Stimulated activated CD4-positive, alpha-beta T cell treated with anti-CD3 and anti-CD28 coated beads, Interleukin-4, amount 100 ng/mL, for 48 hours (primary cell): ENCODE measurements at regions not wholly inside any gene's neighbourhood (a gene's known extent, or its start where the extent isn't known, plus 50 kb on each side); places are given as distances from the start of the nearest gene placed in this dataset.
"Not testable (repeated sequence)": the region's sequence is repeated elsewhere in the genome, so short reads cannot be mapped to it uniquely, and the experiment has no call there.

Experiments used
- DNase-seq, 2 donors: peaks; one replicate each; pipeline ENCODE4 v3.0.0-alpha.2; 2020; ENCODE audit warnings: low read depth in 2 of 2

DNA sequence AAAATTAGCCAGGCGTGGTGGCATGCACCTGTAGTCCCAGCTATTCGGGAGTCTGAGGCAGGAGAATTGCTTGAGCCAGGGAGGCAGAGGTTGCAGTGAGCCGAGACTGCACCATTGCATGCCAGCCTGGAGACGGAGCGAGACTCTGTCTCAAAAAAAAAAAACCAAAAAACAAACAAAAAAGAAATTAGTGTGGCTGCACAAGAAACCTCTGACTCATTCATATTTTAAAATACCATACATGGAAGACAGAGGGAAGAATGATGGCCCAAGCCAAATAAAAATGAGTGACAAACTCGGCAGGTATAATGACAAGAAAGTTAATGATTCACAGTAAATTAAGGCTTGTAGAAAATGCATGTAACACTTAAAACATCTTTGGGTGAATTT is 875.8 kb downstream of the EPHA4 start:
- no peak for DNase-seq

DNA sequence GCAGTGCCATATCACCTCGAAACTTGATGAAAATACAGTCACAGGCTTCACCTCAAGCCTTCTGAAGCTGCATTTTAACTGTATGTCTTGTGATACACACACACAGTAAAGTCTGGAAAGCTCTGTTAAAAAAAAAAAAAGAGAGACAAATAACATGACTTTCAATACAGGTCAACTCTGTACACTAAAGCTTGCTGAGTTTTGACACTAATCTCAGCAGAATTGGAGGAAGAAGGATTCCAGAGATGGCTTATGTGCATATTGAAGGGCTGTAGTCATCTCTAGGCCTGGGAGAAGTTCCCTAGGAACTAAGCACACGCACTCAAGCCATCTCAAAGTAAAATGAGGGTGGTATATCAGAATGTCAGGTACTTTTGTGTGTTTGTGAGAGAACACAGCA is 875.1 kb downstream of the EPHA4 start:
- DNase-seq, result no peak

DNA sequence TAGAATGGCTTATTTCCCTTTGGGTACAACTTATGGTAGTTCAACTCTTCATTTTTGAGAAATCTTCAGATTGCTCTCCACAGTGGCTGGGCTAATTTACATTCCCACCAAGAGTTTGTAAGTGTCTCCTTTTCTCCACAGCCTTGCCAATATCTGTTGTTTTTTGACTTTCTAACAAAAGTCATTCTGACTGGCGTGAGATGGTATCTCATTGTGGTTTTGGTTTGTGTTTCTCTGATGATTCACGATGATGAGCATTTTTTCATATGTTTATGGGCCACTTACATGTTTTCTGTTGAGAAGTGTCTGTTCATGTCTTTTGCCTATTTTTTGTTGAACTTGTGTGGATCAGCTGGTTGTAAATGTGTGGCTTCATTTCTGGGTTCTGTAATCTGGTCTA is 871.0 kb downstream of the EPHA4 start:
- no peak for DNase-seq

DNA sequence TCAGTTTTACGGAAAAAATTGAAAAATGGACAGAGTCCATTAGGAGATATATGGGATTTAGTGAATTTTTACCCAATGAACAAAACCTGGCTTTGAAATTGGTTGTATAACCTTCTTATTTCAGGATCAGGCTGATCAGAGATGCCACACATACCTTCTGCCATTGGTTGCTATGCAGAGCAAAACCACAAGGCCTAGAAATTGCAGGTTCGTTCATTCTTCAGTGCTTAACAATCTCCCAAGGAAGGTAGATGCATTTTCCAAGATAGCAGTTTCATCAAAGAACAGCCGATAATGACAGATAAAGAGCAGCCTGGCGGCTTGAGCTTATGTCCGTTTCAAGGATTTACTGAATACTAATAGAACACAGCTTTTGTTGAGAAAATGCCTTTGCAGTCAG is 868.8 kb downstream of the EPHA4 start:
- DNase-seq, result no peak

DNA sequence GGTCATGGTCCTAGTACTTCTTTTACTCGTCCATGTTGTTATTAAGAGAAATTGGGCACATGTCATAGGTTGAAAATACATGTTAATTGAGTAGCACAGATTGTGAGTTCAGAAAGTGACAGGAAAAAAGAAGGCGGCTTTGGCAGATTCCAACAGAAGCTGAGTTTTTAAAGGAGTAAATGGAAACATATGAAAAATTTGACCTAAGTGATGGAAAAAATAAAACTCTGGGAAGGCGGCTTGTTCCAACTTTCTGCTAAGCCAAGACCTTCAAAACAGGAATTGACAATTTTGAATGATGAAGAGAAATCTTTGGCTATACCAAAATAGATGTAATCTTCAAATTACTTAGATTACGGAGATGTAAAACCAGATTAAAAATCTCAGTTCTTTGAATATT is 868.0 kb downstream of the EPHA4 start:
- no peak for DNase-seq

DNA sequence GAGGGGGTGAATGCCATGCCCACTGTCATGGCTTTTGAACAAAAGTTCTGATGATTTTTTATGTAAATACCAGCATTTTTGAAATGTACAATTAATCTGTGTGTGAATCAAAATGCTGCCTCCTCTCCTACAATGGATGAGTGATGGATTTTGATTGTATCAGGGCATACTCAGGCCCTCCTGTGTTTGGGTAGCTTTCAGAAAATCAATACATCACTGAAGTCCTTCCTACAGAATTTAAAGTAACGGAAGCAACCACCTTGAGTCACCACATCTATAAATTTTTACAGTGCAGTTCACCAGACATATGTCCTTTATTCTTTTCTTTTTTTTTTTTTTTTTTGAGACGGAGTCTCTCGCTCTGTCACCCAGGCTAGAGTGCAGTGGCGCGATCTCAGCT is 867.3 kb downstream of the EPHA4 start:
- DNase-seq, result no peak

DNA sequence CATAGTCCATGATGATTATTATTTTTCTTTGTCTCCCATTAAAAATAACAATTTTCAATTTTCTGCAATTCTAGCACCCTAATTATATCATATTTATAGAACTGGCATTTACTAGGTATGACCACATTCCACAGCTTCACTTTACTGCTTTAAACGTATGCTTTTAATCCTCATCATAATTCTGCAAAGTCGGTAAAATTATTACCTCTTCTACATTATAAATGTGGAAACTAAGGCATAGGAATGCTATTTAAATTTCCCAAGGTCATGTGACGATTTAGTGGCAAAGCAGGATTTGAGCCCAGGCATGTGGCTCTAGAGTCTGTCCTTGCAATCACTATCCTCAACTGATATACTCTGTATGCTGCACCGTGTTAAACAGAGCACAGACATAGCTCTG is 866.4 kb downstream of the EPHA4 start:
- DNase-seq, result no peak

DNA sequence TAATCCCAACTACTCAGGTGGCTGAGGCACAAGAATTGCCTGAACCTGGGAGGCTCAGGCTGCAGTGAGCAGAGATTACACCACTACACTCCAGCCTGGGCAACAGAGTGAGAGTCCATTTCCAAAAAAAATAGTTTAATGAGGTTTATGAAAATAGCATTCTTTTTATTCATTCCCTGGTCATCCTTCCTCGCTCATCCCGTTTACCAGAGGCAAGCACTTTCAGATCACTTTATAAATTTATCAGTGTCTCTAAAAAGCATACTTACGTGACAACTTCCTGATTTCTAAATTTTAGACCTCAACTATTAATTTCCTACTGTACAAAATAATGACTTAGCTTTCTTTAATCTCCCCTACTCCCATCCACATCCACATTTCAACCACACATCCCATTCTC is 864.8 kb downstream of the EPHA4 start:
- no peak for DNase-seq

DNA sequence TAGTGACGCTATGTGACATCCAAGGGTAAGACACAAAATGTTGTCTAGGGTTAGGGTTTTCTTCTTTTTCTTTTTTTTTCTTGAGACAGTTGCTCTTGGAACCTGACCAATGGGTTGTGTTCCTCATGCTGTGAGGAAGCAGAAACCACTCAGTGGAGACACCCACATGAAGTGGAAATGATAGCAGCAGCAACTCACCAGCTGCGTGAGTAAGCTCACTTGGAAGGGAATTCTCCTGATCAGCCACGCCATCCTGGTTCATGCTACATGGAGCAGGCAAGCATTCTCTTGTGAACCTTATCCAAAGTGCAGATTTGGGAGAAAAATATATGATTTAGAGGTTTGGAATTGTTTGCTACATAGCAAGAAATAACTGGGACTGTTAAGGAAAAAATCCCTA is 863.7 kb downstream of the EPHA4 start:
- DNase-seq, result no peak

DNA sequence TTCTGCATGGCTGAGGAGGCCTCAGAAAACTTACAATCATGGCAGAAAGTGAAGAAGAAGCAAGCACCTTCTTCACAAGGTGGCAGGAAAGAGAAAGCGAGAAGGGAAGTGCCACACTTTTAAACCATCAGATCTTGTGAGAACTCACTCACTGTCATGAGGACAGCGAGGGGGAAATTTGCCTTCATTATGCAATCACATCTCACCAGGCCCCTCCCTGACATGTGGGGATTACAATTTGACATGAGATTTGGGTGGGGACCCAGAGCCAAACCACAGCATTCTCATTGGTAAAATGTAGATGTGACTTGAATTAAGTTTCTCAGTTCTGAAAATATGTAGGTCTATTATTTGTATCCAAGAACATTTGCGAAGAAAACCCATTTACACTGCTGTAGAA is 854.8 kb downstream of the EPHA4 start:
- no peak for DNase-seq

DNA sequence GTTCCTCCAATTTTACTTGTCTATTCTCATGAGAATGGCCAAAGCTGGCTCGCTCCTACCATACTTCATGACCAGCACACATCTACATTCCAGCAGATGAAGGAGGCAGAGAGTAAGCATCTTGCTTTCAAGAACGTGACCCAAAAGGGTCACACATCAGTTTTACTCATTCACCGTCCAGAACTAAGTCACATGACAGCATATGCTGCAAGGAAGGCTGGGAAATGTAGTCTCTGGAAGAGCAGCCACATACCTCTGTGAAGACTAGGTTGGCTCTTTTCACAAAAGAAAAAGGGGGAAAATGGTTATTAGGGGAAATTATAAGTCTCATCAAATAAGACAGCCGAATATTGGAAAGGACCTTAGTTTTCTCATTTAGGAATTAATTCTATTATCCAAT is 835.3 kb downstream of the EPHA4 start:
- no peak for DNase-seq

DNA sequence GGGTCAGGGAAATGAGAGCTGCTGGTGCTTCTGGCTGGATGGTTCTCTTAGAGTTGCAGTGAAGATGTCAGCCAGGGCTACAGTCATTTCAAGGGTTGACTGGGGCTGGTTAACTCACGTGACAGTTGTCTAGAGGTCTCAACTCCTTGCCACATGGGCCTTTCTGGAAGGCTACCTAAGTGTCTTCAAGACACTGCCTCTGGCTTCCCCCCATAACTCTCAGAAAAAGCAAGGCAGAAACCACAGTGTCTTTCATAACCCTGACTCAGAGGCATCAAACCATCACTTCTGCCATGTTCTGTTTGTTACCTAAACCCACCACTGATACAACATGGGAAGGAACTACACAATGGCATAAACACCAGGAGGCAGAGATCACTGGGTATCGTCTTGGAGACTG is 828.9 kb downstream of the EPHA4 start:
- no peak for DNase-seq

DNA sequence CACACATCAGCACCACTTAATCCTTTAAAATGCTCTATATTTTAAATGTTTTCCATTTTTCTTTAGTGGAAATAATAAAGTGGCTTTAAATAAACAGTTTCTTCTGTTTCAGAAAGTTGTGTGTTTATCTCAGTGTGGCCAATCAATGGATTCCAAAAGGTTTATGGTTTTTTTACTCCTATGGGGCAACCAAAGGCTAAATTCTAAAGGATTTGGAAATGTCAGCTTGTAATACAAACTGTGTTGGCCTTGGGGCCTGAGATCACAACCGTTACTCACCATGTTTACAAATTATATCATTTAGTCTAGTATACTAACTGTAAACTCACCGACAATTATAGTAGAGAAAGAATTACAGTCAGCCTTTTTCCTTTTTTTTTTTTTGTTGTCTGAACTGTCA is 827.2 kb downstream of the EPHA4 start:
- DNase-seq, result no peak

DNA sequence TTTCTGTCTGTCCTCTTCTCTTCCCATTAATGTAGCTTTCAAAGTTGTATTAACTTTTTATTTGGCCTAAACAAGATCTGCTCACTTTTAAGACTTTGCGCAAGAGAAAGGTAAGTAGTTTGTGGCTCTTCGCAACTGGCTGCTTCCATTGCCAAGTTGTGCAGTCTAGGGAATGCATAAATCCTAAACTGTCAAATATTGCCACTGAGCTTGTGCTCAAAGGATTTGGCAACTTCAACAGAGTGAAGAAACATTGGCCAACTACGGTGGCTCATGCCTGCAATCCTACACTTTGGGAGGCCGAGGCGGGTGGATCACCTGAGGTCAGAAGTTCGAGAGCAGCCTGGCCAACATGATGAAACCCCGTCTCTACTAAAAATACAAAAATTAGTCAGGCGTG is 826.4 kb downstream of the EPHA4 start:
- no peak for DNase-seq

DNA sequence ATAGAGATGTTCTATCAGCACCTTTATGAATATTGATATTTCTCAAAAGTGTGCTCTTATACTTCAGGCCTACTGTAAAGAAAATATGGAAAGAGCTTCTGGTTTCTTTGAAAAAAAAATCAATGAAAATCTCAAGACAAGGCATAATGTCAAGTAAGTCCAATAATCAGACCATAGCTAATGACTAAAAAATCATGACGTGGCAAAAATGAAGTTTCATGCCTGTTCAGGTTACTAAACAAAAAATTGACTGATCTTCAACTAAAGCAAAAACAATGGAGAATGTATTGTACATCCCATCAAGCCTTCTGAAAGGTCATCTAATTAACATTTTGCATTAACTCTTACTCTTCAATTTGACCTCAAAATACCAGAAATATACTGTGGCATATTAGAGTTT is 824.4 kb downstream of the EPHA4 start:
- no peak for DNase-seq

DNA sequence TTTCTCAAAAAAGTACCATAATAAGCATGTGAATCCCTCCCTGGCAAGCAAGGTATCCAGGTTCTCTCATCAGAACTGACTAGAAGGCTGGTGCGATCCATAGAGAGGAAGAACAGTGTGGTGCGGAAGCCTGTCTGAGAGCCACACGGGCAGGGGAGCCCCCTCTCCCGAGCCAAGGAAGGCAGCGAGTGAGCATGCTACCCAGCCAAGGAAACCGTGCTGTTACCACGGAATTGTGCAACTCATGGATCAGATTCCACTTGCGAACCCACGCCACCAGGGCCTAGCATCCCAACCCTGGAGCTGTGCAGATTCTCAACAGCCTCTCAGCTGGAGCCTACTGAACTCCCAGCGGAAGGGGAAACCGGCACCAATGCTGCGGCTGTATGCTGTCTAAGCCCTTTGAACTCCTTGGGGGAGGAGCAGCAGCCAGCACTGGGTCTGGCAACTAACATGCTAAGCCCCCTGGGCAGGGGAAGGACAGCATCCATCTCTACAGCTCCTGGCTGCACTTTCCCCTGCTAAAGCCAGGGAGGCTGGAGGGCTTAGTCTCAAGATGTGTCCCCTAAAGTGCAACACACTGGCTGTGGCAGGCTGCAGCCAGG is 823.1 kb downstream of the EPHA4 start:
- DNase-seq, result no peak

DNA sequence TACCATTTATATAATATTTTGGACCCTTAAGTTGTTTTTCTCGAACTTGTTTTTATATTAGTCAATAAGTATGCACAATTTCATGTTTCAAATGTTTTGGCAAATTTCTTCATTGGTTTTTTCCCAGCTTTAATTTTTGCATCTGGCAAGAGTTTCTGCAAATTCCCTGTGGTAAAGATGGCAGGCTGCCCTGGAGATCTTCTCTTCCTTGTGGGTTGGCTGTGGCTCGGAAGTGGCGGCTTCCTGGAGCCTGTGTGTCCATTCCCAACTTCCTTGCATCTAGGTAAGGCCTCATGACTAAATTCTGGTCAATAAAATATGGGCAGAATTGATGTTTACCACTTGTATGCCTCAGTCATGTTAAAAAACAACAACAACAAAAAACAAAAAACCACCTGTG is 818.6 kb downstream of the EPHA4 start:
- DNase-seq, result no peak

DNA sequence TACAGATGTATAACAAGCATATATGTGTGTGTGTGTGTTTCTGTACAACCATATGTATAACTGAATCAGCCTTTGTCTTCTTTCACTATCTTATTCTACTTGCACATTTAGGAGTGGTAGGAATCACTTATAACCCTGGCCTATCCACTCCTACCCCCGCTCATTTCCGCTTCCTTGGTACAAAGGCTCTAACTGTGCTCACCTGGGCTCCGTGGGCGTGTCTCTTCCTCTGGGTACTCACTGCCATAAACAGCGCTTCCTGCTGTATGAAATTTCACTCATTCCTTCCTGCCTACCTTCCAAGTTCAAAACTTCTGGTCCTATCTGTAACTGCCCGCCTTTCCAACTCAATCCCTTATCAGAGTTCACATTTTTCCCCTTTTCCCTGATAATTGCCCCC is 815.5 kb downstream of the EPHA4 start:
- no peak for DNase-seq

DNA sequence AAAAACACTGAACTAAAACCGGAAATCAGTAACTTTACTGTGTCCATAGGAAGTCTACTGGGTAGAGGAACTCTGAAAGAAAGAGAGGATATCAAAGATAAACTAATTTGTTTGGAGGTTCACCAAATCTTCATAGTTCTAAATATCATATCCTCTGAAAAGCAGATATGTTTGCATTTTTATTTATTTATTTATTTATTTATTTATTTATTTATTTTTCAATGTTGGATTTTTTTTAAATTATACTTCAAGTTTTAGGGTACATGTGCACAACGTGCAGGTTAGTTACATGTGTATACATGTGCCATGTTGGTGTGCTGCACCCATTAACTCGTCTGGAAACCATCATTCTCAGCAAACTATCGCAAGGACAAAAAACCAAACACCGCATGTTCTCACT is 813.7 kb downstream of the EPHA4 start:
- not testable (repeated sequence) for DNase-seq

DNA sequence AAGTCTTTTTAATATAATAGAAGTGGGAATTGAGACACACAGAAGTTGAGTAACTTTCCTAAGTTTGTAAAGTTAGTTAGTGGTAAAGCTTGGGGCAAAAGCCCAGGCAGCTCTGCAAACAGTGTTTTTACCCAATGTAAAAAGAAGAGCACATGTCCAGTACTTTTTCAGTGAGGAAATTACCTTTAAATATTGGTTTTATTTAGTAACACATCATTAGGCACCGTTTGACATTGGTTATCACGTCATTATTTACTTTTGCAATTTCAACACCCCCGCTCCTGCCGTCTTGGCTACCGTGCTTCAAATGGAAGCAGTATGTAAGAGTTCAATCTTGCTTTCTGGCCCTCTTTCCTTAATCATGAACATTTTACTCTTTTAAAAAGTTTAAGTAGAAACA is 807.9 kb downstream of the EPHA4 start:
- DNase-seq, result no peak

DNA sequence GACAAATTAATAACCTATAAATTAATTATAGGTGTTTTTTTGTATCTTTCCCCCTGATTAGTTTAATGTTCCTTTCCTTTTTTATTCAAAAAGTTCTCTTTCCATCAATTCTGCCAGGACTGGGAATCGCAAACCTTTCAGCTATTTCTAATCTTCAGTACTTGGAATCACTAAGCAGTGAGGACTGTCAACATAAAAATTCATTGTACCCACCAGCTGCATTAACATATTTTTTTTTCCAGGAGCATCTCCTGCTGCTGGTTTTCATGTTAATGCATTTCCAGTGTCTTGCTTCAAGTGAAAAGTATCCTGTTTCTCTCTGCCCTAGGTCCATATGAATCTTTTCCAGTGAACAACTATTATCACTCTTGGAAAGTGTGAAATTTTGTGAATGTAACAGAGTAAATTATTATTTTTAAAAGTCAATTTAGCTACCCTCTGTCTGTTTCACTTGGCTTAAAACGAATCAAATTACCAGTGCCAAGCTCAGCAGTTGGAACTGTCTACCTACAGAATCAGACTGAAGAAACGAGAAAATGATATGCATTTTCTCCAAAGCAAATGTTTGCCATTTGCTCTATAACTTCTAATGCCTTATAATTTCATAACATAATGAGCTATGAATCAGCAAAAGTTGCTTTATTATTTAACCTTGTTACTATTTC is 804.4 kb downstream of the EPHA4 start:
- DNase-seq, result no peak

DNA sequence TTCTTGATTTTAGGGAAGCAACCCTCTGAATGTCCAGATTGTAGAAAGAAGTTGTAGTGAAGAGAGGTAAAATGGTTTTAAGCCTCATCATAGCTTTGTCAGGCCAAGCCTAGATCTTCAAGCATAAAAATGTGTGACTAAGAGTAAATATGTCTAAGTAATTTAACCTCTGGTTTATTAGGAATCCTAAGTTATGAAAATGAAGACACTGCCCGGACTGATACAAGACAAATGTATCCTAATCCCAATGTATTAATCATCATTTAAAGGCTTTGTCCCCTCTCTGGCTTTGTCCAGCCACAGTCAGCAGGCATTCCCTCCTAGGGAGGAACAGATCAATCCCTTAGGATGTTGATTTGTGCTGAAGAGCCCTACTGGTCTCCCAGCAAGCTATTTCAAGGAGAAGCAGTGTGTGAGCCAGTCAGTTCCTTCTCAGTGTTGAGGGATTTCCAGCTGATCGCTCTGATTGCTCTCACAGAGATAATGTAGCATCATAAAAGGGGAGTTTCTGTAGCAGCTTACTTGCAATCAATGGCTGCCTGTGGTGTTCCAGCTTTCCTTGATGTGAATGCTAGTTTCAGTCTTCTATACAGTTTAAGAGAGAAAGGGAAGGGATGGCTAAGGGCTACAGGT is 796.1 kb downstream of the EPHA4 start:
- no peak for DNase-seq

DNA sequence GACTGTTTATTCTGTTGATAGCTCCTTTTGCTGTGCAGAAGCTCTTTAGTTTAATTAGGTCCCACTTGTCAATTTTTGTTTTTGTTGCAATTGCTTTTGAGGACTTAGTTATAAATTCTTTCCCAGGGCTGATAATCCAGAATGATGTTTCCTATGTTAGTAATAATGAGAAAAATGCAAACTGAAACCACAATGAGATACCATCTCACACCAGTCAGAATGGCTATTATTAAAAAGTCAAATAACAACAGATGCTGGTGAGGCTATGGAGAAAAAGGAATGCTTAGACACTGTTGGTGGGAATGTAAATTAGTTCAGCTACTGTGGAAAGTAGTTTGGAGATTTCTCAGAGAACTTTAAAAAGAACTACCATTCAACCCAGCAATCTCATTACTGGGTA is 793.0 kb downstream of the EPHA4 start:
- DNase-seq, result not testable (repeated sequence)

DNA sequence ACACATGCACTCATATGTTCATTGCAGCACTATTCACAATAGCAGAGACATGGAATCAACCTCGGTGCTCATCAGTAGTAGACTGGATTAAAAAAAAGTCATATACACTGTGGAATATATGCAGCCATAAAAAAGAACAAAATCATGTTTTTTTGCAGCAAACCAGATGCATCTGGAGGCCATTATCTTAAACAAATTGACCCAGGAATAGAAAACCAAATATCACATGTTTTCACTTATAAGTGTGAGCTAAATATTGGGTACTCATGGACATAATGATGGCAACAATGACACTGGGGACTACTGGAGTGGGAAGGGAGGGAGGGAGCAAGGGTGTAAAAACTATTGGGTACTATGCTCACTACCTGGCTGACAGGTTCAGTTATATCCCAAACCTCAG is 792.6 kb downstream of the EPHA4 start:
- DNase-seq, result no peak
